Mesendoderm (in vitro differentiated cells): ENCODE measurements at regions not wholly inside any gene's neighbourhood (a gene's known extent, or its start where the extent isn't known, plus 50 kb on each side); places are given as distances from the start of the nearest gene placed in this dataset.

Experiments
- DNase-seq: peaks from one replicate; pipeline ENCODE4 v3.0.0; 2013
- H2AK5ac ChIP-seq: 2 replicates; pipeline ENCODE4 v1.6.1; 2013; ENCODE audit warnings: low read length, inconsistent platforms
- H2BK120ac ChIP-seq: 2 replicates; pipeline ENCODE4 v1.6.1; 2013; ENCODE audit warnings: low read depth, mild to moderate bottlenecking, low read length, moderate library complexity, mixed read lengths
- H2BK15ac ChIP-seq: replicated peaks from 2 replicates; pipeline ENCODE4 v1.6.1; 2013; ENCODE audit warnings: low read depth, mild to moderate bottlenecking, moderate library complexity
- H2BK5ac ChIP-seq: 2 replicates; pipeline ENCODE4 v1.6.1; 2013; ENCODE audit warnings: low read length, inconsistent platforms
- H3K18ac ChIP-seq: 2 replicates; pipeline ENCODE4 v1.6.1; 2013; ENCODE audit warnings: mild to moderate bottlenecking, low read length, mixed read lengths
- H3K23ac ChIP-seq: one replicate; pipeline ENCODE4 v1.6.1; 2013; ENCODE audit warnings: low read length
- H3K27ac ChIP-seq: 2 replicates; pipeline ENCODE4 v1.5.1; 2013; ENCODE audit warnings: low read depth, mild to moderate bottlenecking, inconsistent platforms, low read length, moderate library complexity
- H3K27me3 ChIP-seq: 2 replicates; pipeline ENCODE4 v1.6.1; 2013; ENCODE audit warnings: low read length, control low read depth, mild to moderate bottlenecking, inconsistent platforms; ENCODE audit not compliant: insufficient read depth, poor library complexity
- H3K36me3 ChIP-seq: 2 replicates; pipeline ENCODE4 v1.6.1; 2013; ENCODE audit warnings: low read length, inconsistent platforms; ENCODE audit not compliant: control insufficient read depth, insufficient read depth
- H3K4ac ChIP-seq: one replicate; pipeline ENCODE4 v1.6.1; 2013; ENCODE audit warnings: low read depth, mild to moderate bottlenecking, low read length, moderate library complexity
- H3K4me1 ChIP-seq: 2 replicates; pipeline ENCODE4 v1.6.1; 2013; ENCODE audit warnings: low read depth, low read length, inconsistent platforms; ENCODE audit not compliant: control insufficient read depth
- H3K4me2 ChIP-seq: 2 replicates; pipeline ENCODE4 v1.6.1; 2013; ENCODE audit warnings: low read length
- H3K4me3 ChIP-seq: 2 replicates; pipeline ENCODE4 v1.5.1; 2013; ENCODE audit warnings: mild to moderate bottlenecking, low read length
- H3K56ac ChIP-seq: one replicate; pipeline ENCODE4 v1.6.1; 2013; ENCODE audit warnings: low read length
- H3K79me1 ChIP-seq: 2 replicates; pipeline ENCODE4 v1.6.1; 2013; ENCODE audit warnings: low read length, inconsistent platforms
- H3K79me2 ChIP-seq: 2 replicates; pipeline ENCODE4 v1.6.1; 2013; ENCODE audit warnings: mild to moderate bottlenecking, low read length; ENCODE audit not compliant: control insufficient read depth, insufficient read depth
- H3K9ac ChIP-seq: 2 replicates; pipeline ENCODE4 v1.6.1; 2013; ENCODE audit warnings: low read length, inconsistent platforms
- H4K5ac ChIP-seq: one replicate; pipeline ENCODE4 v1.6.1; 2013; ENCODE audit warnings: low read length
- H4K8ac ChIP-seq: one replicate; pipeline ENCODE4 v1.6.1; 2013; ENCODE audit warnings: low read depth, mild to moderate bottlenecking, control low read depth, low read length, moderate library complexity
- WGBS: extraction: QIAGEN DNeasy Blood & Tissue Kit; methylation state at CpG from one replicate; pipeline ENCODE4 v1.1.7; 2013; ENCODE audit warnings: low lambda C conversion rate, missing lambda C conversion rate; ENCODE audit not compliant: insufficient coverage; ENCODE audit errors: extremely low coverage; 5-methylcytosine and 5-hydroxymethylcytosine counted together

DNA sequence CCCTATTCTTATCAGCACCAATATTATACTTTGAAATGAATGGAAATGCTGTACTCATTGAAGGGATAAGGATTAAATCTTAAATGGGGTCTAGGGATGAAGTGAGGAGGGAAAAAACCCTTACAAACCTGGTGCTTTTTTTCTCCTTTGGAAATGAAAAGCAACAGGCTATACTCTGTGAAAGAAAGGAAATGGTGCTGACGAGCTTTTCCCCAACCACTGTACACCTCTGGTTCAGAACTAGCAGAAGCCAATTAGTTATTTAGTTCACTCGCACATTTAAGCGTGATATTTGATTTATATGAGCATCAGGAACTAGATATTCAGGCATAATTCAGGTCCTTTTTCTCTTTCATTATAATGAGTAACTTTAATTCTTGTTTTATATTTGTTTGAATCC lies 74.5 kb upstream of the S1PR1 start:
- no peak overlapping the region for H3K18ac ChIP-seq
- no peak overlapping the region for H3K27ac ChIP-seq
- no peak overlapping the region for H3K4me2 ChIP-seq
- H3K9ac ChIP-seq = no peak overlapping the region
- H2BK5ac ChIP-seq = no peak overlapping the region
- H2AK5ac ChIP-seq = no peak overlapping the region
- no CpG with 5 or more reads among the region's 3 CpGs for WGBS
- H3K27me3 ChIP-seq = no peaks in the 10 kb centered on the region
- H2BK15ac ChIP-seq = no peak overlapping the region
- no peak overlapping the region for H3K4me3 ChIP-seq
- H3K36me3 ChIP-seq = no peaks in the 10 kb centered on the region
- H3K79me1 ChIP-seq = no peaks in the 10 kb centered on the region
- no peak overlapping the region for H4K8ac ChIP-seq
- H4K5ac ChIP-seq = no peak overlapping the region
- no peak overlapping the region for H3K23ac ChIP-seq
- H2BK120ac ChIP-seq = no peak overlapping the region
- H3K56ac ChIP-seq = no peak overlapping the region
- H3K4ac ChIP-seq = no peak overlapping the region
- H3K4me1 ChIP-seq = peaks cover 5% of the 10 kb centered on the region
- no peak for DNase-seq
- no peaks in the 10 kb centered on the region for H3K79me2 ChIP-seq

DNA sequence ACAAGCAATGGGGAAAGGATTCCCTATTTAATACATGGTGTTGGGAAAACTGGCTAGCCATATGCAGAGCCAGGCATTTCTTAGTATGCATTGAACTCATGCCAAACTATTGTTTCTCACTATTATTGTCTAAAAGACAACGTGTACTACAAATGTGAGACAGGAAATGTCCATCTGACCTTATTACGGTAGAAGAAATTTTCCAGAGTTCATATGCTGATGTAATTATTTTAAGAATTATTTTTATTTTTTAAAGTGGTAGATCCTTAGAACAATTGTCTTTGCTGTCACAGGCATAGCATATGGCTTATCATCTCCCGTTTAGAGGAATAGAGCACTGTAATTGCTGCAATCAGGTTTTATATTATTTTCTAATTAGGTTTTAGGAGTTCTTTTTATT lies 75.2 kb upstream of the S1PR1 start:
- H3K36me3 ChIP-seq = no peaks in the 10 kb centered on the region

DNA sequence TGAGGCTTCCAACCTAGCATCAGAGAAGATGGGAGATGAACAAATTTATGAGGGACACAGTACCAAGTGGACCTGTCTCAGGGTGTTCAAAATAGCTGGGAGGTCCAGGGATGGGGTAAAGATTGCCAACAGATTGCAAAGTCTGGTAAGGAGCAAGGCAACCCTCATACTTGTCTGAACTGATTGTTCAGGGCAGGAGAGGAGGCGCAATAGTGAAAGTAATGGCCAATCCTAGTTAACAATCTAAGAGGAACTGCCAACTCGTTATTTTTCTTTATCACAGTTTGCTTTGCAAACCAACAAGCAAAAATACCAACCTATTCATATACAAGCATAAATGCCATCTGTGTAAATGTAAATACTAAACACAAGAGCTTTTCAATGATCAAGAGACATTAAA lies 78.4 kb upstream of the S1PR1 start:
- no peak overlapping the region for H2BK5ac ChIP-seq
- H3K79me2 ChIP-seq = no peaks in the 10 kb centered on the region
- H3K4ac ChIP-seq = no peak overlapping the region
- H4K5ac ChIP-seq = no peak overlapping the region
- H3K4me2 ChIP-seq = no peak overlapping the region
- no peak overlapping the region for H3K4me3 ChIP-seq
- H3K36me3 ChIP-seq = no peaks in the 10 kb centered on the region
- H3K27me3 ChIP-seq = no peaks in the 10 kb centered on the region
- H3K23ac ChIP-seq = no peak overlapping the region
- no peak overlapping the region for H2BK15ac ChIP-seq
- WGBS = no CpG with 5 or more reads among the region's 2 CpGs
- no peak overlapping the region for H2BK120ac ChIP-seq
- no peaks in the 10 kb centered on the region for H3K4me1 ChIP-seq
- H3K56ac ChIP-seq = no peak overlapping the region
- H3K9ac ChIP-seq = no peak overlapping the region
- H3K18ac ChIP-seq = no peak overlapping the region
- no peaks in the 10 kb centered on the region for H3K79me1 ChIP-seq
- no peak overlapping the region for H3K27ac ChIP-seq
- no peak for DNase-seq
- no peak overlapping the region for H4K8ac ChIP-seq
- H2AK5ac ChIP-seq = no peak overlapping the region

More for the DNA sequence above, 75.2 kb upstream of the S1PR1 start:
- no CpG with 5 or more reads among the region's 3 CpGs for WGBS
- Histone ChIP-seq H4K8ac (no peak overlapping the region), H2BK15ac (no peak overlapping the region), H3K9ac (no peak overlapping the region), H3K27me3 (no peaks in the 10 kb centered on the region), H3K4ac (no peak overlapping the region), H2BK120ac (no peak overlapping the region), H3K23ac (no peak overlapping the region), H3K4me2 (no peak overlapping the region), H3K56ac (no peak overlapping the region), H3K79me1 (no peaks in the 10 kb centered on the region), H3K4me1 (peaks cover 3% of the 10 kb centered on the region), H2AK5ac (no peak overlapping the region), H3K27ac (no peak overlapping the region), H3K4me3 (no peak overlapping the region), H4K5ac (no peak overlapping the region), H3K79me2 (no peaks in the 10 kb centered on the region), H3K18ac (no peak overlapping the region), H2BK5ac (no peak overlapping the region)
- no peak for DNase-seq

DNA sequence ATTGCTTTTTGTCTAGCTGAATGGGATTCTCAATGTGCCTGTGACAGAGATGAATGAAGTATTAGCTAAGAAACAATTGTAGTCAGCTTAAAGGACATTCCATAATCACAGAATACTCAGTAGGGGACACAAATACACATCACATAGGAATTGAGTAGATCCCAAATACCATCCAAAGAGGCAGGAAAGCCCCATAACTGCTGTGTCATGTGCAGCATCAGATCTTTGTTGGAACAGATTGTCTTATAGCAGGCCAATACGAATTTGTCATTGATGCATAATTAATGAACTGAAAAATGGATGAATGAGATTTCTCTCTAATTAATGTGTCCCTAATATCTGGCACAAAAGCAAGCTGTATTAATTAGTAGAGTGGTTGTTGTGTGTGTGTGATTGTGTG lies 82.3 kb upstream of the S1PR1 start:
- H2BK15ac ChIP-seq = no peak overlapping the region
- no peaks in the 10 kb centered on the region for H3K4me1 ChIP-seq
- no peaks in the 10 kb centered on the region for H3K27me3 ChIP-seq
- no peak overlapping the region for H3K9ac ChIP-seq
- no peak overlapping the region for H2AK5ac ChIP-seq
- no peaks in the 10 kb centered on the region for H3K79me1 ChIP-seq
- no peaks in the 10 kb centered on the region for H3K79me2 ChIP-seq
- H3K23ac ChIP-seq = no peak overlapping the region
- no peak overlapping the region for H3K4ac ChIP-seq
- H3K18ac ChIP-seq = no peak overlapping the region
- no peaks in the 10 kb centered on the region for H3K36me3 ChIP-seq
- no peak overlapping the region for H3K4me2 ChIP-seq
- H3K56ac ChIP-seq = no peak overlapping the region
- H2BK120ac ChIP-seq = no peak overlapping the region
- H2BK5ac ChIP-seq = no peak overlapping the region
- no peak overlapping the region for H3K4me3 ChIP-seq
- no peak overlapping the region for H4K5ac ChIP-seq
- DNase-seq = no peak
- no peak overlapping the region for H3K27ac ChIP-seq
- WGBS = no CpG with 5 or more reads among the region's 1 CpG
- H4K8ac ChIP-seq = no peak overlapping the region

DNA sequence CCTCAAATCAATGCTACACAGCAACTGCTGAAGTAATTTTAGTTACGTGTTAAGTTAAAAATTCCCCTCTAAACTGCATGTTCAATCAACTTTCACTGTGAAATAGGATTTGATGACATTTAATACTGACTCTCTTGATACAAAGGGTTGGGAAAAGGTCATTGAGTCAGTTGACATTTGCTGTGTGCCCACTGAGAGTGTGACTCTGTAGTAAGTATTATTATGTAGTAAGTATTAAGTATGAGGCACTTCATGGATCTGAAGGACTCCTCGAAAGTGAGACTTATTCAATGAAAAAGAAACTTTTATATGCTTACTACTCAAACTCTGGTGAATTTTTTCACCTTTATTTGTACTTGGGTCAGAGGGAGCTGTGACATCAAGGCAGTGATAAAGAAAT lies 83.1 kb upstream of the S1PR1 start:
- no peak overlapping the region for H4K8ac ChIP-seq
- H3K79me1 ChIP-seq = no peaks in the 10 kb centered on the region
- no peak overlapping the region for H3K4me3 ChIP-seq
- H4K5ac ChIP-seq = no peak overlapping the region
- H2BK15ac ChIP-seq = no peak overlapping the region
- H3K4me1 ChIP-seq = no peaks in the 10 kb centered on the region
- H2BK5ac ChIP-seq = no peak overlapping the region
- no peak overlapping the region for H3K4me2 ChIP-seq
- H3K27ac ChIP-seq = no peak overlapping the region
- WGBS = no CpG with 5 or more reads among the region's 2 CpGs
- no peaks in the 10 kb centered on the region for H3K27me3 ChIP-seq
- H3K36me3 ChIP-seq = no peaks in the 10 kb centered on the region
- no peak overlapping the region for H3K23ac ChIP-seq
- DNase-seq = no peak
- no peak overlapping the region for H2AK5ac ChIP-seq
- H3K4ac ChIP-seq = no peak overlapping the region
- H2BK120ac ChIP-seq = no peak overlapping the region
- H3K79me2 ChIP-seq = no peaks in the 10 kb centered on the region
- H3K56ac ChIP-seq = no peak overlapping the region
- no peak overlapping the region for H3K18ac ChIP-seq
- no peak overlapping the region for H3K9ac ChIP-seq

DNA sequence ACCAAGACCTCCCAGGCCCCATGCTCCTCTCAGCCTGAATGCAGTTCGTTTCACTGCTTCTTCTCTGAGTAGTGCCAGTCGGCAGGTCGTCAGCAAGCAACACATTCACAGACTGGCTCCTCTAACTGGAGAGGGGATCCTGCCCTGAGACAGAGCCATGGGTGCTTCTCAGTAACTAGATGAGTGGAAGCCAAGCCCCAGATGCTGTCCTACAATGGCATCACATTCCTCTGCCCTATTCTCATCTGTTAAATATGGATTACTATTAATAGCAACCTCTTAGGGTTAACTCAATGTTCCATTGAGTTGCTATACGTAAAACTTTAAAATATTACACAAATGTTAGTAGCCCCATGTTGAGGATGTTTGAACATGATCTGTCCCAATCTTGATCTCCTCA lies 84.2 kb upstream of the S1PR1 start:
- WGBS = no CpG with 5 or more reads among the region's 4 CpGs
- Histone ChIP-seq H3K56ac (no peak overlapping the region), H3K36me3 (no peaks in the 10 kb centered on the region), H3K27ac (no peak overlapping the region), H3K18ac (no peak overlapping the region), H3K4me1 (no peaks in the 10 kb centered on the region), H3K79me1 (no peaks in the 10 kb centered on the region), H2BK5ac (no peak overlapping the region), H2AK5ac (no peak overlapping the region), H4K8ac (no peak overlapping the region), H3K23ac (no peak overlapping the region), H3K27me3 (no peaks in the 10 kb centered on the region), H3K4ac (no peak overlapping the region), H3K79me2 (no peaks in the 10 kb centered on the region), H2BK15ac (no peak overlapping the region), H4K5ac (no peak overlapping the region), H3K9ac (no peak overlapping the region), H3K4me2 (no peak overlapping the region), H3K4me3 (no peak overlapping the region), H2BK120ac (no peak overlapping the region)
- DNase-seq = no peak
